ENCODE measurements at regions not wholly inside any gene's neighbourhood (a gene's known extent, or its start where the extent isn't known, plus 50 kb on each side); places are given as distances from the start of the nearest gene placed in this dataset.

DNA sequence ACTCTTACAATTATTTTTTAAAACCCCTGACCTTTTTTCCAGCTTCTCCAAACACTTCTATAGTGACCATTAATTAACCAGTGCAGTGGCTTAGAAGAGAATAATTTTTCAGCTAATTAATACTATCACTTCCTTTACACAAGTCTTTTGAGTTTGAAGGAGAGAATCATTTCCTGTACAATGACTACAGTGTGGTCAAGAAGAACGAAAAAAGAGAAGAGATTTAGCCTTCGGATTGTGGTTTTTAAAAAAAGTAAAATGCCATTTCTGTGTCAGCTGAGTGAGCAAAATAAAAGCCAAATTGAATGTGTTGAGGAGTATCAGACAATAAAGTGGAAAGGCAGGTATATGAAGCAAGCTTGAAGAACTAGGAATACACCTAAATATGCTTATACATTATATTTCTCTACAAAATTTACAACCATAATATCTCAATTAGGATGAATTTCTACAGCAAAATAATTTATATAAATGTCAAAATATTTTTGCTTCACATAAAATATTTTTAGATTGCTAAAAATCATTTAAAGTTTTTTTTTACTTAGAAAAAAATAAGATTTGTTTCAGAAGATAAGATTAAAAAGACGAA, 1155.2 kb upstream of the CNTN5 start:
- H3K27ac Mint-ChIP-seq: no peak overlapping the region
- H3K4me1 Mint-ChIP-seq (ENCODE audit: low read depth): no peaks in the 10 kb centered on the region
- intact Hi-C loops (cut with micrococcal nuclease): no loop called here
- ChIA-PET CTCF (no interaction called here), POLR2A (no interaction called here)
- no peak for DNase-seq
- no peaks in the 10 kb centered on the region for H3K27me3 Mint-ChIP-seq
- H3K9me3 Mint-ChIP-seq: peaks cover 23% of the 10 kb centered on the region
- no peaks in the 10 kb centered on the region for H3K36me3 Mint-ChIP-seq
- no peak overlapping the region for H3K4me3 Mint-ChIP-seq

DNA sequence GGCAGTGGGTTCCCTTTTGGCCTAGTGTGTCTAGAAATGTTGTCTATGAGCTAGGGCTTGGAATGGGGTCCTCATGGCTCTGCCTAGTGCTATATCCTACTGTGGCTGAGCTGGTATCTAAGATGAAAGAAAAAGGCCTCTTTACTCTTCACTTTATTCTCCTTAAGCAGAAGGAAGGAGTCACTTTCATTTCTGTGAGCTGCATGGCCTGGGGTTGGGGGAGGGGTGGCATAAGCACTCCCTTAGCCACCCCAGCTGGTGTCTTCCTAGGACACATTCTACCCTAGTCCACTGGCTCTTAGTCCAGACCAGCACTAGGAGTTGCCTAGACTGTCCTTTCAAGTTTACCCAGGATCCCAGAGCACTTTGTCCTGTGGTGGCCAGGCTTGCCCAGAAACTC, 1148.9 kb upstream of the CNTN5 start:
- no peak for DNase-seq
- no peak overlapping the region for H3K27ac Mint-ChIP-seq
- ChIA-PET POLR2A (no interaction called here), CTCF (no interaction called here)
- peaks cover 17% of the 10 kb centered on the region for H3K9me3 Mint-ChIP-seq
- H3K4me3 Mint-ChIP-seq: no peak overlapping the region
- H3K36me3 Mint-ChIP-seq: no peaks in the 10 kb centered on the region
- no peaks in the 10 kb centered on the region for H3K4me1 Mint-ChIP-seq (ENCODE audit: low read depth)
- no peaks in the 10 kb centered on the region for H3K27me3 Mint-ChIP-seq
- intact Hi-C loops (cut with micrococcal nuclease): no loop called here

DNA sequence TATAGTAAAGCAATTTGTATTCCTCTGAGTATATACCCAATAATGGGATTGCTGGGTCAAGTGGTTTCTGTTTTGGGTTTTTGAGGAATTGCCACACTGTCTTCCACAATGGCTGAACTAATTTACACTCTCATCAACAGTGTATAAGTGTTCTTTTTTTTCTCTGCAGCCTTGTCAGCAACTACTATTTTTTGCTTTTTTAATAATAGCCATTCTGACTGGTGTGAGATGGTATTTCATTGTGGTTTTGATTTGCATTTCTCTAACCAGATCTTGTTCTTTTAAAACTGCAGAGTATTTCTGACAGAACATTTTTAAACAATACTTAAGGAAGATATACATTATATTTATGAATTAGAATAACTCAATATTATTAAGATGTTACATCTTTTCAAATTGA, 1140.5 kb upstream of the CNTN5 start:
- H3K36me3 Mint-ChIP-seq: no peaks in the 10 kb centered on the region
- H3K27ac Mint-ChIP-seq: no peak overlapping the region
- H3K4me3 Mint-ChIP-seq: no peak overlapping the region
- CTCF ChIA-PET: no interaction called here
- POLR2A ChIA-PET: no interaction called here
- intact Hi-C loops (cut with micrococcal nuclease): no loop called here
- H3K9me3 Mint-ChIP-seq: peaks cover 10% of the 10 kb centered on the region
- no peak for DNase-seq
- H3K27me3 Mint-ChIP-seq: no peaks in the 10 kb centered on the region
- no peaks in the 10 kb centered on the region for H3K4me1 Mint-ChIP-seq (ENCODE audit: low read depth)

DNA sequence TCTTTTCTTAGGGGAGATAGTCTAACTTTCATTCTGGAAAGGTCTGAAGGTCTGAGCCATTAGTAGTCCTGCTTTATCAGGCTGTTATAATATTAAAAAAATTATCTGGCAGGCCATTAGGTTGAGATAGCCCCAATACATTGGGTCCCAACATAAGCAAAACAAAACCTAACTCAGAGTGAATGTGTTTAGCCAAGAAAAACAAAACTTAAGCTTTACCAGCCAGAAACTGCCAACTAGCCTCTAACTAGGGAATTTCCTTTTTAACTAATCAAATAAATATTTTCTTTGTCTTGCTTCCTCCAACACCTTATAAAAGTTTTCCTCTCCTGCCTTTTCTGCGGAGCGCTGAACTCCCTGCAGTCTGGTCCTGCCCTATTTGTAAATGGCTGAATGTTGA, 1137.7 kb upstream of the CNTN5 start:
- H3K27me3 Mint-ChIP-seq: no peaks in the 10 kb centered on the region
- no peak overlapping the region for H3K4me3 Mint-ChIP-seq
- H3K27ac Mint-ChIP-seq: no peak overlapping the region
- H3K4me1 Mint-ChIP-seq (ENCODE audit: low read depth): no peaks in the 10 kb centered on the region
- no peak for DNase-seq
- H3K9me3 Mint-ChIP-seq: peaks cover 3% of the 10 kb centered on the region
- H3K36me3 Mint-ChIP-seq: no peaks in the 10 kb centered on the region
- POLR2A ChIA-PET: no interaction called here
- intact Hi-C loops (cut with micrococcal nuclease): no loop called here
- CTCF ChIA-PET: no interaction called here

DNA sequence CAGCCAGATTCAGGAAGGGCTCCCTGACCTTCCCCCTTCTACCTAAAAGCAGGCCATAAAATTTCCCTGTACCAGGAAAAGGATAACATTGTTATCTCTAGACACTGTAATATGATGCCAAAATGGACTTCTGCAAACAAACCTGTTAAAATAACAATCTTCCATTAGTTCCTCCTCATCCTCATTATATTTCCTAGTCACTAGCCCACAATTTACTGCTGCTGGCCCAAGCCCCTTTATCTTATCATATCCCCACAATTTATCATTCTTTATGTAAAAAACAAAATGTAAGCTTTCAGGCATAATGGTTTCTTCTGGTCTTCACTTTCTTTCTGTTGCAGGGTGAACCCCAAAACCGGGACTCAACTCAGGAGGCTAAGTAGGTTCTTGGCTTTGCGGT, 1132.1 kb upstream of the CNTN5 start:
- CTCF ChIA-PET: no interaction called here
- intact Hi-C loops (cut with micrococcal nuclease): no loop called here
- Mint-ChIP-seq H3K4me1 (ENCODE audit: low read depth) (no peaks in the 10 kb centered on the region), H3K9me3 (peaks cover 5% of the 10 kb centered on the region), H3K27ac (no peak overlapping the region), H3K36me3 (no peaks in the 10 kb centered on the region), H3K27me3 (no peaks in the 10 kb centered on the region), H3K4me3 (no peak overlapping the region)
- POLR2A ChIA-PET: no interaction called here
- no peak for DNase-seq

DNA sequence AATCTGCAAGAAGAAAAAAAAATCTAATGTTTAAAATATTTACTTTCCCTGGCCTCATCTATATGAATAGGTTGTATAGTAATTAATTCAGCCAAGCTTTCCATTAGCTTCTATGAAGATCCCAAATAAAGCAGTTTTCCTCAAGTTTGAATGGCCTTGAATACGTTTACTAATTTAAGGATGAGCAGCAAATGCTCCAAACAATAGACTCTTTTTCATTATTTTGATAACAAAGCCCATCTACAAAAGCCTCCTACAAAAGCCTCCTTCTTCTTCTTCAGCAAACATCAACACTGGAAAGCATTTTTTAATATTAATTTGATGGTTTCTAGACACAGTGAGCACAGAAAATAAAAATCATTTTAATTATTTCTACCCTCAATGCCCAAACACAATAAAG, 1130.3 kb upstream of the CNTN5 start:
- no peak for DNase-seq
- peaks cover 5% of the 10 kb centered on the region for H3K9me3 Mint-ChIP-seq
- H3K36me3 Mint-ChIP-seq: no peaks in the 10 kb centered on the region
- no peaks in the 10 kb centered on the region for H3K4me1 Mint-ChIP-seq (ENCODE audit: low read depth)
- ChIA-PET CTCF (no interaction called here), POLR2A (no interaction called here)
- H3K27me3 Mint-ChIP-seq: no peaks in the 10 kb centered on the region
- intact Hi-C loops (cut with micrococcal nuclease): no loop called here
- H3K4me3 Mint-ChIP-seq: no peak overlapping the region
- H3K27ac Mint-ChIP-seq: no peak overlapping the region

DNA sequence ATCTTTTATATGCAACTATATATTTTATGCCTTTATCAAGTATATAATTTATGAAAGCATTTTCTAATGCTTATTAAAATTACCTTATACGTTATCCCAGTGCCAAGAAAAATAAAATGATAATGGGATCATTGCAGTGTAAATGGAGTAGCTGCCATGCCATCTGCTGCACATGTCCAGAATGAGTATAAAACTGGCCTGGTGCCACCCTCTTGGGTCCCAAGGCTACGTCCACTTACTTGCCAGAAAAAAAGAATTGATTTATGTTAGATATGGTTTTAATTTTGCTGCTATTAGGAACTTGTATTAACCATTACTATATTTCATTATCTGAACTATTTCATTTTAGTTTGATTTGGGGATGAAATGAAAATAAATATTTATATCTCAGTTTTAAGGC, 1127.1 kb upstream of the CNTN5 start:
- H3K4me1 Mint-ChIP-seq (ENCODE audit: low read depth): no peaks in the 10 kb centered on the region
- H3K9me3 Mint-ChIP-seq: peaks cover 5% of the 10 kb centered on the region
- no peaks in the 10 kb centered on the region for H3K27me3 Mint-ChIP-seq
- ChIA-PET CTCF (no interaction called here), POLR2A (no interaction called here)
- DNase-seq: no peak
- no peaks in the 10 kb centered on the region for H3K36me3 Mint-ChIP-seq
- H3K4me3 Mint-ChIP-seq: no peak overlapping the region
- intact Hi-C loops (cut with micrococcal nuclease): no loop called here
- H3K27ac Mint-ChIP-seq: no peak overlapping the region

DNA sequence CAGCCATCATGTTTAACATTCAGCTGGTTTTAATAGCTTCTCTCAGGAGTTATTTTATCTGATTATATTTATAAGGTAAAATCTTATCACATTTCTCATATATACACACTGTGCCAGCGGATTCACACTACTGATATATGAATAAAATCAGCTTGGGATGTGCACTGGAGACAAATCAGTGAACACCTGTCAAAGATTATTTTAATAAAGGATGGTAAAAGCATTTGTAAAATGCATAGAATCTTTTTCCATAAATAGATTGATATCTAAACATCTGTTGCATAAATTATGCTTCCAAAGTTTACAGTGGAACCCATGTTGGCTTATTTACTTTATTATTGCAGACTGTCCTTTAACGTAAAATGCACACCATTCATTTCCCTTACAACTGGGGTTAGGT, 1125.8 kb upstream of the CNTN5 start:
- no peaks in the 10 kb centered on the region for H3K4me1 Mint-ChIP-seq (ENCODE audit: low read depth)
- no peak for DNase-seq
- H3K27ac Mint-ChIP-seq: no peak overlapping the region
- CTCF ChIA-PET: no interaction called here
- POLR2A ChIA-PET: no interaction called here
- H3K27me3 Mint-ChIP-seq: no peaks in the 10 kb centered on the region
- no peak overlapping the region for H3K4me3 Mint-ChIP-seq
- H3K36me3 Mint-ChIP-seq: no peaks in the 10 kb centered on the region
- peaks cover 5% of the 10 kb centered on the region for H3K9me3 Mint-ChIP-seq
- intact Hi-C loops (cut with micrococcal nuclease): no loop called here

DNA sequence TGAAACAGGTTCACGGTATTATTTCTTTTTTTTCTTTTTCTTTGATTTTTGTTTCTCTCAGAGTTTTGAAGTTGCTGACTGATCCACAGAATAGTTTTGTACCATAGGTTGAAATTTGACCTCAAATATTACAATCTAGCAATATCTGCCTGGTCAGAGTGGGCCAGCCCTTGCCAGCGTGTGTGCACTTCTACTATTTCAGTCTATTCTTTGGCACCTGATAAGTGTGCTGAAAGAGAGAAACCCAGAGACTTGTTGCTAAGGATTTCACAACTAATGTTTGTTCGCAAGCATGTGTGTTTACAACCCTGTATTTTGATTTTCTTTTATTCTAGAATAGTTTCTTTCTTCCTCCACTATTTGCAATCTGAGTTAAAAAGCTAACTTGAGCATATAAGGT, 1125.2 kb upstream of the CNTN5 start:
- Mint-ChIP-seq H3K4me3 (no peak overlapping the region), H3K4me1 (ENCODE audit: low read depth) (no peaks in the 10 kb centered on the region), H3K27me3 (no peaks in the 10 kb centered on the region), H3K27ac (no peak overlapping the region), H3K9me3 (peaks cover 5% of the 10 kb centered on the region), H3K36me3 (no peaks in the 10 kb centered on the region)
- CTCF ChIA-PET: no interaction called here
- DNase-seq: no peak
- intact Hi-C loops (cut with micrococcal nuclease): no loop called here
- POLR2A ChIA-PET: no interaction called here

DNA sequence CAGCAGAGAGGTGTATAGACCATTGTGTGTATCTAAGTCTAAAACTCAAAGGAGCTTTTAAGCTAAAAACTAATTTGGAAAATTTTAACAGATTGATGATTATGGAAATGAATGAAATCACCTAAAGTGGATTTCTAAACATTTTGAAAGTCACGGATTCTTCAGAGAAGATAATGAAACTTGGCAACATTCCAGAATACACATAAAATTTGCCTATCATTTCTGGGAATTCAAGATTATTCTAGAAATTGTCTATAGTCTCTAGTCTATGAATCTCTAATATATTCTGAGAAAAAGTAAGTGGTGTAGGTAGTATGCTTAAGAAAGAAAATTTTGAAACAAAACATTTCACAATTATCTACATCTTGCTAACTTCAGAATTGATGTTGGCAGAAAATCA, 1117.9 kb upstream of the CNTN5 start:
- intact Hi-C loops (cut with micrococcal nuclease): no loop called here
- no peak for DNase-seq
- H3K4me3 Mint-ChIP-seq: no peak overlapping the region
- no peaks in the 10 kb centered on the region for H3K4me1 Mint-ChIP-seq (ENCODE audit: low read depth)
- ChIA-PET CTCF (no interaction called here), POLR2A (no interaction called here)
- H3K27ac Mint-ChIP-seq: no peak overlapping the region
- no peaks in the 10 kb centered on the region for H3K27me3 Mint-ChIP-seq
- no peaks in the 10 kb centered on the region for H3K36me3 Mint-ChIP-seq
- peaks cover 13% of the 10 kb centered on the region for H3K9me3 Mint-ChIP-seq

DNA sequence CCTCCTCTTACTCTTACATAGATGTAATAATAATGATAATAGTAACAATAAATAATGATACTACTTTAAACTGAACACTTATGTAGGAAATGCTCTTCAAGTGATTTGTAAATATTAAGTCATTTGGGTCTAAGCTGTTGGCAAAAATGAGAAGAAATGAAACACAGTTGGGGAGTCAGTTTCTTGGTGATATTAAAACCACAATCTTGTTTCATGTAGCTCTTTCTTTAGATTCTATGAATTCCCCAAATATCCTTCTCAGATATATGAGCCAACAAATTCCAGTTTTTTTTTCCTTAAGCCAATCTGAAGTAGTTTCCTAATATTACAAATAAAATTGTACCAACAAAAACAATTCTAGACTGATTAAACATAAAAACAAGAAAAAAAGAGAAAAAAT, 1115.6 kb upstream of the CNTN5 start:
- CTCF ChIA-PET: no interaction called here
- no peak overlapping the region for H3K4me3 Mint-ChIP-seq
- POLR2A ChIA-PET: no interaction called here
- no peaks in the 10 kb centered on the region for H3K36me3 Mint-ChIP-seq
- DNase-seq: no peak
- H3K9me3 Mint-ChIP-seq: peaks cover 17% of the 10 kb centered on the region
- intact Hi-C loops (cut with micrococcal nuclease): no loop called here
- H3K27me3 Mint-ChIP-seq: no peaks in the 10 kb centered on the region
- H3K4me1 Mint-ChIP-seq (ENCODE audit: low read depth): no peaks in the 10 kb centered on the region
- no peak overlapping the region for H3K27ac Mint-ChIP-seq

DNA sequence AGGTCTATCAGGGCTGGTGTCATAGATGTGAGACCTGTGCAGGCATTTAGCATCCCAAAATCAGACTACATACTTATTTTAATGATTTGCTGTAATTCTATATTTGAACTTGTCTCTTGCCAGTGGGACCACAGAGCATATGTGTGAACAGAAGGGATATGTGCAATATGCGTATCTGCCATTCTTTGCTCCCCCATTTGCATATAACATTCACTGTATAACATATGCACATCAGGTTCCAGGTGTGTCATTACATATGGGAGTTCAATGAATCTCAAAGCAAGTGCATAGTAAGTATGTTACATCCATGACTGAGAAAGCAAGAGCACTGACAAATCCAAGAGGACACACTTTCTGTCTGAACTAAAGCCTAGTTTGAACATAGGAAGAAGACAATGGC, 1115.1 kb upstream of the CNTN5 start:
- H3K27ac Mint-ChIP-seq: no peak overlapping the region
- CTCF ChIA-PET: no interaction called here

DNA sequence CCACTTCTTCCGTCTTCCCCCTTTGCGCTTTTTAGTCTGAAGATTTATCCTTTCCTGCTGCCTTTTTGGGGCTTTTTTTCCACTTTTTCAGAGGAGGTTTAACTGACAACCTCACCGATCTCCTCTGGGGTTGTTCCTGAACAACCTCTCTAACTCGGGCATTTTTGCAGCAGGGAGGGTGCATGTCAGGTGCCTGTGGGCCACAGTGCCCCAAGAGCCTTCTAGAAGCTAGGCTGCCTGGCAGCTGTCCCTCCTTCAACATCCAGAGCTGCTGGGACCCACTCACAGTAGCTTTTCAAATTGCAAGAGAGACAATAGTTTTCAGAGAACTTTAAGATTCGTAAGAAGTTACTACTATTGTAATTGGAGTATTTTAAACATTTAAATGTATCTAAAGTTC, 1112.4 kb upstream of the CNTN5 start:
- Mint-ChIP-seq H3K27ac (no peak overlapping the region), H3K27me3 (no peaks in the 10 kb centered on the region), H3K9me3 (peaks cover 17% of the 10 kb centered on the region), H3K4me3 (no peak overlapping the region), H3K4me1 (ENCODE audit: low read depth) (no peaks in the 10 kb centered on the region), H3K36me3 (no peaks in the 10 kb centered on the region)
- DNase-seq: no peak
- intact Hi-C loops (cut with micrococcal nuclease): no loop called here
- ChIA-PET CTCF (no interaction called here), POLR2A (no interaction called here)

More for the DNA sequence above, 1115.1 kb upstream of the CNTN5 start:
- Mint-ChIP-seq H3K4me1 (ENCODE audit: low read depth) (no peaks in the 10 kb centered on the region), H3K36me3 (no peaks in the 10 kb centered on the region), H3K27me3 (no peaks in the 10 kb centered on the region), H3K9me3 (peaks cover 17% of the 10 kb centered on the region), H3K4me3 (no peak overlapping the region)
- intact Hi-C loops (cut with micrococcal nuclease): no loop called here
- DNase-seq: no peak
- POLR2A ChIA-PET: no interaction called here

All from activated CD4-positive, alpha-beta memory T cell treated with anti-CD3 and anti-CD28 coated beads for 36 hours (primary cell).